GM21526 (cell line): ENCODE measurements at regions not wholly inside any gene's neighbourhood (a gene's known extent, or its start where the extent isn't known, plus 50 kb on each side); places are given as distances from the start of the nearest gene placed in this dataset.

Source experiments
- ATAC-seq: cut with Tn5 transposase; IDR thresholded peaks from one replicate; pipeline ENCODE4 v1.9.1; 2021; ENCODE audit warnings: moderate library complexity; ENCODE audit not compliant: unreplicated experiment, low FRiP score

- no peak for ATAC-seq
Observed at GRCh38 chr3:186487819-186488218, 56.4 kb downstream of the CRYGS start.

- ATAC-seq = no peak
Observed at GRCh38 chr3:186487037-186487436, 57.1 kb downstream of the CRYGS start.

GRCh38 chr3:186483611-186484340 is 60.4 kb downstream of the CRYGS start:
- ATAC-seq = no peak

- no peak for ATAC-seq
Observed at GRCh38 chr3:186481526-186481925, 62.7 kb downstream of the CRYGS start.

- no peak for ATAC-seq
Observed at GRCh38 chr3:186477876-186478275, 66.3 kb downstream of the CRYGS start.

- ATAC-seq = no peak
Observed at GRCh38 chr3:186477033-186477432, 67.1 kb downstream of the CRYGS start.

- no peak for ATAC-seq
Observed at GRCh38 chr3:186476541-186476940, 67.6 kb downstream of the CRYGS start.

GRCh38 chr3:186476044-186476468 is 68.1 kb downstream of the CRYGS start:
- no peak for ATAC-seq

GRCh38 chr3:186473166-186473565 is 71.0 kb downstream of the CRYGS start:
- no peak for ATAC-seq

- no peak for ATAC-seq
Observed at GRCh38 chr3:186472456-186473008, 71.6 kb downstream of the CRYGS start.

GRCh38 chr3:186471771-186472170 is 72.4 kb downstream of the CRYGS start:
- ATAC-seq = no peak

GRCh38 chr3:186469525-186469924 is 74.7 kb downstream of the CRYGS start:
- no peak for ATAC-seq

- ATAC-seq = no peak
Observed at GRCh38 chr3:186467969-186468368, 76.2 kb downstream of the CRYGS start.

GRCh38 chr3:186466391-186466974 is 77.7 kb downstream of the CRYGS start:
- ATAC-seq = no peak

- no peak for ATAC-seq
Observed at GRCh38 chr3:186465508-186465907, 78.7 kb downstream of the CRYGS start.

- peak; percentile 53 for ATAC-seq
Observed at GRCh38 chr3:186464424-186465093, 79.6 kb downstream of the CRYGS start.

GRCh38 chr3:186461141-186461540 is 83.0 kb downstream of the CRYGS start:
- no peak for ATAC-seq

GRCh38 chr3:186459108-186459467 is 85.1 kb downstream of the CRYGS start:
- no peak for ATAC-seq

GRCh38 chr3:186458306-186459107 is 85.7 kb downstream of the CRYGS start:
- no peak for ATAC-seq

- no peak for ATAC-seq
Observed at GRCh38 chr3:186457236-186457635, 86.9 kb downstream of the CRYGS start.

GRCh38 chr3:186456731-186457191 is 87.4 kb downstream of the CRYGS start:
- ATAC-seq = no peak
